GM21619 (cell line): ENCODE measurements at regions not wholly inside any gene's neighbourhood (a gene's known extent, or its start where the extent isn't known, plus 50 kb on each side); places are given as distances from the start of the nearest gene placed in this dataset.

Source experiments
- ATAC-seq: cut with Tn5 transposase; IDR thresholded peaks from one replicate; pipeline ENCODE4 v1.9.1; 2021; ENCODE audit not compliant: unreplicated experiment

GRCh38 chr5:168179192-168179593, 112.3 kb upstream of the WWC1 start:
- no peak for ATAC-seq

GRCh38 chr5:168182269-168182668, 109.2 kb upstream of the WWC1 start:
- ATAC-seq = no peak

GRCh38 chr5:168184103-168184502, 107.3 kb upstream of the WWC1 start:
- ATAC-seq = peak; percentile 57

GRCh38 chr5:168186289-168187074, 105.0 kb upstream of the WWC1 start:
- no peak for ATAC-seq

GRCh38 chr5:168187614-168188013, 103.8 kb upstream of the WWC1 start:
- ATAC-seq = no peak

- ATAC-seq = no peak
Observed at GRCh38 chr5:168188182-168188581, 103.3 kb upstream of the WWC1 start.

- ATAC-seq = no peak
Observed at GRCh38 chr5:168192120-168192519, 99.3 kb upstream of the WWC1 start.

- ATAC-seq = no peak
Observed at GRCh38 chr5:168193493-168194250, 97.8 kb upstream of the WWC1 start.

GRCh38 chr5:168195110-168195509, 96.3 kb upstream of the WWC1 start:
- ATAC-seq = no peak

- ATAC-seq = no peak
Observed at GRCh38 chr5:168198359-168198758, 93.1 kb upstream of the WWC1 start.

- ATAC-seq = no peak
Observed at GRCh38 chr5:168202996-168203395, 88.4 kb upstream of the WWC1 start.

- no peak for ATAC-seq
Observed at GRCh38 chr5:168204165-168204564, 87.3 kb upstream of the WWC1 start.

- ATAC-seq = no peak
Observed at GRCh38 chr5:168207450-168208029, 83.9 kb upstream of the WWC1 start.

- ATAC-seq = no peak
Observed at GRCh38 chr5:168209244-168209995, 82.0 kb upstream of the WWC1 start.

- ATAC-seq = no peak
Observed at GRCh38 chr5:168209997-168210396, 81.4 kb upstream of the WWC1 start.

- no peak for ATAC-seq
Observed at GRCh38 chr5:168211245-168211644, 80.2 kb upstream of the WWC1 start.

- no peak for ATAC-seq
Observed at GRCh38 chr5:168211936-168212335, 79.5 kb upstream of the WWC1 start.

- no peak for ATAC-seq
Observed at GRCh38 chr5:168214071-168214470, 77.4 kb upstream of the WWC1 start.

- ATAC-seq = no peak
Observed at GRCh38 chr5:168214886-168215285, 76.6 kb upstream of the WWC1 start.

GRCh38 chr5:168215646-168216045, 75.8 kb upstream of the WWC1 start:
- ATAC-seq = no peak

- no peak for ATAC-seq
Observed at GRCh38 chr5:168216989-168217388, 74.5 kb upstream of the WWC1 start.
